NT2/D1 (cell line): ENCODE measurements at regions not wholly inside any gene's neighbourhood (a gene's known extent, or its start where the extent isn't known, plus 50 kb on each side); places are given as distances from the start of the nearest gene placed in this dataset.

Experiments used
- DNase-seq: peaks from one replicate; pipeline ENCODE4 v3.0.0-alpha.2; 2011; ENCODE audit warnings: low read depth, low spot score
- H3K27me3 ChIP-seq: 2 replicates; pipeline ENCODE4 v1.6.0; 2011; ENCODE audit warnings: mild to moderate bottlenecking; ENCODE audit not compliant: insufficient read length, insufficient read depth
- H3K36me3 ChIP-seq: 2 replicates; pipeline ENCODE4 v1.6.1; 2011; ENCODE audit warnings: mild to moderate bottlenecking, low read length, mixed read lengths; ENCODE audit not compliant: insufficient read depth, insufficient read length
- H3K4me1 ChIP-seq: 2 replicates; pipeline ENCODE4 v1.5.1; 2011; ENCODE audit not compliant: insufficient read depth, insufficient read length
- H3K4me3 ChIP-seq: 2 replicates; pipeline ENCODE4 v1.5.1; 2011; ENCODE audit warnings: low read depth; ENCODE audit not compliant: insufficient read length
- H3K9ac ChIP-seq: 2 replicates; pipeline ENCODE4 v1.6.0; 2011; ENCODE audit warnings: low read depth; ENCODE audit not compliant: insufficient read length
- H3K9me3 ChIP-seq: 2 replicates; pipeline ENCODE4 v1.5.1; 2011; ENCODE audit warnings: mild to moderate bottlenecking, low read length; ENCODE audit not compliant: insufficient read depth
- SUZ12 ChIP-seq: IDR thresholded peaks from 2 replicates; pipeline ENCODE4 v1.6.1; 2011; ENCODE audit not compliant: insufficient read length, insufficient read depth; ENCODE audit errors: extremely low read depth
- YY1 ChIP-seq: IDR thresholded peaks from 2 replicates; pipeline ENCODE4 v1.6.1; 2011; ENCODE audit not compliant: insufficient read length, insufficient read depth
- ZNF274 ChIP-seq: IDR thresholded peaks from 2 replicates; pipeline ENCODE4 v1.6.1; 2011; ENCODE audit warnings: mild to moderate bottlenecking, low read depth, low read length

GRCh38 chr15:26311710-26312236, 448.6 kb upstream of the ATP10A start:
- H3K9me3 ChIP-seq: peaks cover 49% of the 10 kb centered on the region
- H3K4me1 ChIP-seq: no peaks in the 10 kb centered on the region
- H3K36me3 ChIP-seq: no peaks in the 10 kb centered on the region
- TF ChIP-seq SUZ12 (no peak), YY1 (no peak), ZNF274 (no peak)
- no peak overlapping the region for H3K4me3 ChIP-seq
- no peak for DNase-seq
- no peaks in the 10 kb centered on the region for H3K27me3 ChIP-seq
- no peak overlapping the region for H3K9ac ChIP-seq

- no peak for TF ChIP-seq ZNF274
- no peak for TF ChIP-seq YY1
- no peak for TF ChIP-seq SUZ12
- no peaks in the 10 kb centered on the region for H3K27me3 ChIP-seq
- no peak overlapping the region for H3K4me3 ChIP-seq
- peaks cover 12% of the 10 kb centered on the region; the same call in 1 of the 2 replicates for H3K9me3 ChIP-seq
- no peaks in the 10 kb centered on the region for H3K36me3 ChIP-seq
- H3K4me1 ChIP-seq: no peaks in the 10 kb centered on the region
- H3K9ac ChIP-seq: no peak overlapping the region
- no peak for DNase-seq
Measured at GRCh38 chr15:26298659-26299170, 435.6 kb upstream of the ATP10A start.

DNA sequence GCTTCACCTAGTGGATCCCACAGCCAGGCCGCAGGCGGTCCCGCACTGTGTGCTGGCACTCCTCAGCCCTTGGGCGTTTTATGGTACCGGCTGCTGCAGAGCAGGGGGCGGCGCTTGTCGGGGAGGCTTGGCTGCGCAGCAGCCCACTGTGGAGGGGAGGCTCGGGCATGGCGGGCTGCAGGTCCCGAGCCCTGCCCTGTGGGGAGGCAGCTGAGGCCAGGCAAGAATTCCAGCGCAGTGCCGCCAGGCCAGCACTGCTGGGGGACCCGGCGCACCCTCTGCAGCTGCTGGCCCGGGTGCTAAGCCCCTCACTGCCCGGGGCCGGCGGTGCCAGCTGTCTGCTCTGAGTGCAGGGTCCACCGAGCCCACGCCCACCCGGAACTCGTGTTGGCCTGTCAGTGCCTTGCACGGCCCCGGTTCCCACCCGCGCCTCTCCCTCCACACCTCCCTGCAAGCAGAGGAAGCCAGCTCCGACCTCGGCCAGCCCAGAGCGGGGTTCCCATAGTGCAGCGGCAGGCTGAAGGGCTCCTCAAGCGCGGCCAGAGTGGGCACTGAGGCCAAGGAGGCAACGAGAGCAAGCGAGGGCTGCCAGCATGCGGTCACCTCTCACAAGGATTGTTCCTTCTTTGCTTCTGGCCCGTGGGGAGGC, 435.0 kb upstream of the ATP10A start:
- Histone ChIP-seq H3K4me1 (no peaks in the 10 kb centered on the region), H3K36me3 (no peaks in the 10 kb centered on the region), H3K9ac (no peak overlapping the region), H3K4me3 (no peak overlapping the region), H3K27me3 (no peaks in the 10 kb centered on the region), H3K9me3 (peaks cover 12% of the 10 kb centered on the region; the same call in 1 of the 2 replicates)
- no peak for DNase-seq
- no peak for TF ChIP-seq ZNF274

DNA sequence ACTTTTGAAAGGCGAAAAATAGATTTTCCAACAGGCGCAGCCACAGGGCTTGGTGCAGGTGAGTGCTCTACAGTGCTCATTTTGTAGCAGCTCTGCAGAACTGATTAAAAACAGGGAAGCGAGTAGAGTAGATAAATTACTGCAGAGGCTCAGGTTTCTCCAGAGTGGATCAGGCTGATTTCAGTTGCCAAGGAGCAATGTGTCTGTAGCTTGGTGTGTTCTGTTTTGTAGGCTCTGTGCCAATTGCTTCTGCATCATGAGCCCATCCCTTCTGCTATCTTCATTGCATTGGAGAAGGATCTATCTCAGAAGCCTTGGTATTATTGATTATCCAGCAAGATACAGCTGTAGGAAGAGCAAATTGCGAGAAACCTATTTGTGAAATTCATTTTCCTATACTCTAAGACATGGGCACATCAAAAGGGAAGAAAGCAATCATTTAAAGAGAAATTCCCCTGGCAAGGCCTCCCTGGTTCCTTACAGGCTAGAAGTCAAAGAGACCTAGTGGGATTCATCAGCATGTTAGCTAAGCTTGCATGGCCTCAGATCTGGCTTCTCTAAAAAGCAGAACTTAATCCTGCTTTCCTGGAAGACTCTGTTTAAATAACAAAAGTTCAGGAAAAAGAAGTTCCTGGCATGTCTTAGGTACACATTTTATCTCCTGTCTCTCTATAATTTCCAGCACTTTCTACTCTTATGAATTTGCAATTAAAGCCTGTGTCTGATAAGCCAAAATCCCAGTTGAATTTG, 432.4 kb upstream of the ATP10A start:
- Histone ChIP-seq H3K27me3 (no peaks in the 10 kb centered on the region), H3K4me3 (no peak overlapping the region), H3K36me3 (no peaks in the 10 kb centered on the region), H3K9me3 (peaks cover 12% of the 10 kb centered on the region; the same call in 1 of the 2 replicates), H3K4me1 (no peaks in the 10 kb centered on the region), H3K9ac (no peak overlapping the region)
- no peak for TF ChIP-seq SUZ12
- no peak for TF ChIP-seq YY1
- TF ChIP-seq ZNF274: no peak
- peak; percentile 8 for DNase-seq

- Histone ChIP-seq H3K9me3 (peaks cover 12% of the 10 kb centered on the region; the same call in 1 of the 2 replicates), H3K36me3 (no peaks in the 10 kb centered on the region), H3K4me1 (no peaks in the 10 kb centered on the region), H3K27me3 (no peaks in the 10 kb centered on the region), H3K9ac (no peak overlapping the region), H3K4me3 (no peak overlapping the region)
- DNase-seq: peak; percentile 25
- TF ChIP-seq ZNF274: no peak
- no peak for TF ChIP-seq YY1
- TF ChIP-seq SUZ12: no peak
Measured at GRCh38 chr15:26294059-26294689, 431.0 kb upstream of the ATP10A start.

DNA sequence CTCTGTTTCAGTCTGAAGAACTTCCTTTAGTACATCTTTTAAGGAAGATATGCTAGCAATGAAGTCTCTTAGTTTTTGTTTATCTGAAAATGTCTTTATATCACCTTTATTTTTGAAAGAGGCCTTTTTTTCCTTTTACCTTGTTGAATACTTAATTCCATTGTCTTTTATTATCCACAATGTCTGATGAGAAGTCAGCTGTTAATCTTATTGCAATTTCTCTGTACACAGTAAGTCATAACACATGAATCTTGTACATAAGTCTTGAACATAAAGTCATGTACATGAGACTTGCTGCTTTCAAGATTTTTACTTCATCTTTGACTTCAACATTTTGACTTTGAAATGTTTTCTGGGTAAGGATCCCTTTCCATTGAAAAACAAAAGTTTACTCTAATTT, 424.3 kb upstream of the ATP10A start:
- Histone ChIP-seq H3K4me3 (no peak overlapping the region), H3K9me3 (peaks cover 10% of the 10 kb centered on the region), H3K9ac (no peak overlapping the region), H3K36me3 (no peaks in the 10 kb centered on the region), H3K27me3 (no peaks in the 10 kb centered on the region), H3K4me1 (no peaks in the 10 kb centered on the region)
- DNase-seq: no peak
- no peak for TF ChIP-seq ZNF274
- TF ChIP-seq SUZ12: no peak
- no peak for TF ChIP-seq YY1

GRCh38 chr15:26280281-26280680, 417.2 kb upstream of the ATP10A start:
- DNase-seq: no peak
- TF ChIP-seq YY1 (no peak), SUZ12 (no peak), ZNF274 (no peak)
- H3K9me3 ChIP-seq: no peaks in the 10 kb centered on the region
- H3K4me1 ChIP-seq: no peaks in the 10 kb centered on the region
- no peaks in the 10 kb centered on the region for H3K27me3 ChIP-seq
- no peak overlapping the region for H3K9ac ChIP-seq
- H3K4me3 ChIP-seq: no peak overlapping the region
- no peaks in the 10 kb centered on the region for H3K36me3 ChIP-seq
